ENCODE measurements at regions not wholly inside any gene's neighbourhood (a gene's known extent, or its start where the extent isn't known, plus 50 kb on each side); places are given as distances from the start of the nearest gene placed in this dataset.
A peak's percentile ranks its signal among the peaks of the same experiment; 100 is the strongest.

DNA sequence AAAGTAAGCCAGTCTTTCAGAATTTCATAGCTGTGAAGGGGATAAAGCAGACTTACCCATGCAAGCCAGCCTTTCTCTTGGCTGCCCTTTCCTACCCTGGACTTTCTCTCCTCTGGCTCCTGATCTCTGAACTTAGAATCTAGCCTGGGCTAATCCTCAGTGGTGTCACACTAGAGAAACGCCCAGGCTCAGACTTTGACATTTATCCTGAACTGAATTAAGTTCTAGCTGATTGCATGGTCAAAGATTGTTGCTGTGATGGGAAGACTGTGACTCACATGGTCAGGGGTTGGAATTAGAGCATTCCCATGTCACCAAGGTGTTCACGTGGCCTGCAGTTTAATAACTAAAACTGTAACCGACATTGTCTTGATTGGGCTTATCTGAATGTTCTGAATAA lies 469.5 kb upstream of the FAT1 start:
- TF ChIP-seq BHLHE40 (IDR thresholded peaks at IDR 0.05; ENCODE audit: low read depth, low read length), result no peak
- TF ChIP-seq CEBPB (IDR thresholded peaks at IDR 0.05; ENCODE audit: low read depth, low read length), result no peak
- no peak for TF ChIP-seq RFX5 (IDR thresholded peaks at IDR 0.05; ENCODE audit: low read depth, low read length)
- TF ChIP-seq FOS (IDR thresholded peaks at IDR 0.05; ENCODE audit: low read depth, low read length), result no peak
- TF ChIP-seq MXI1 (IDR thresholded peaks at IDR 0.05; ENCODE audit: borderline replicate concordance, low read depth, low read length), result no peak
- TF ChIP-seq CHD1 (IDR thresholded peaks at IDR 0.05; ENCODE audit: low read depth, low read length), result no peak
- Histone ChIP-seq H3K4me3 (ENCODE audit: insufficient read depth, low read depth, low read length) (no peak overlapping the region), H4K91ac (ENCODE audit: insufficient read depth, low read depth, low read length) (no peak overlapping the region), H3K9me1 (ENCODE audit: insufficient read depth, low read length) (no peaks in the 10 kb centered on the region), H4K8ac (ENCODE audit: low read depth in 2 of 2, low read length in 2 of 2) (no peak overlapping the region), H3K9me3 (ENCODE audit: control insufficient read depth, insufficient read depth, low read length) (no peaks in the 10 kb centered on the region), H3K27ac (ENCODE audit: insufficient read depth, low read length) (no peak overlapping the region), H3K23ac (ENCODE audit: low read depth, low read length) (no peak overlapping the region; the same call in 1 of the 2 replicates), H3K27me3 (ENCODE audit: control insufficient read depth, insufficient read depth, low read length) (no peaks in the 10 kb centered on the region), H2BK120ac (ENCODE audit: low read depth, low read length) (no peak overlapping the region), H2AFZ (replicated peaks; ENCODE audit: low read length, poor library complexity) (no peak overlapping the region), H2BK15ac (ENCODE audit: low read depth, low read length) (no peak overlapping the region), H2BK20ac (ENCODE audit: low read depth, low read length) (no peak overlapping the region), H2AK9ac (replicated peaks; ENCODE audit: low read depth, low read length, poor library complexity) (no peak overlapping the region), H3K4me2 (ENCODE audit: low read depth, low read length) (no peak overlapping the region), H3K18ac (ENCODE audit: low read depth, low read length) (no peak overlapping the region), H3K36me3 (ENCODE audit: control insufficient read depth, insufficient read depth, low read length) (no peaks in the 10 kb centered on the region), H4K20me1 (ENCODE audit: insufficient read depth, low read length) (no peaks in the 10 kb centered on the region), H3K56ac (ENCODE audit: extremely low read depth, insufficient read depth, low read length) (no peak overlapping the region), H2AK5ac (ENCODE audit: low read depth, low read length) (no peak overlapping the region), H3K9ac (ENCODE audit: low read depth, low read length) (no peak overlapping the region), H3K4ac (ENCODE audit: low read depth, low read length) (no peak overlapping the region), H3K4me1 (ENCODE audit: control insufficient read depth, insufficient read depth, low read length) (no peaks in the 10 kb centered on the region; the same call in 1 of the 2 replicates), H3K14ac (replicated peaks; ENCODE audit: low read depth, low read length) (0 out of 2 replicates have a peak overlapping the region, but pooled peaks have one; percentile 29), H3K79me1 (ENCODE audit: low read depth in 1 of 2, low read length in 2 of 2) (no peaks in the 10 kb centered on the region), H4K5ac (ENCODE audit: low read depth, low read length) (no peak overlapping the region), H2BK5ac (ENCODE audit: low read depth, low read length, poor library complexity, severe bottlenecking) (no peak overlapping the region)
- intact Hi-C loops (cut with micrococcal nuclease) (no loop called here), dilution Hi-C loops (cut with HindIII; ENCODE audit: low sequenced_read_pairs, unreplicated experiment) (no loop called here), in situ Hi-C loops (cut with MboI; ENCODE audit: low sequenced_read_pairs) (no loop called here)
- BruUV-seq (replicated peaks), result no TSS peak
- no peak for DNase-seq
- 67% methylated on average over 1 of the region's 3 CpGs; no CpG with 5 or more reads in 1 of the 2 experiments for WGBS, 2 experiments (ENCODE audit: extremely low coverage in 2 of 2, insufficient read length in 1 of 2)
- ChIA-PET POLR2A (ENCODE audit: unreplicated experiment) (no interaction called here), CTCF (interaction anchor here (0.6 kb wide), 1 partner anchor 1932 kb away, joined by 8 read pairs; no protein-coding TSS in a partner anchor)
- ATAC-seq (ENCODE audit: low read depth), result no peak
